KMS-11 (cell line): ENCODE measurements at regions not wholly inside any gene's neighbourhood (a gene's known extent, or its start where the extent isn't known, plus 50 kb on each side); places are given as distances from the start of the nearest gene placed in this dataset.

ENCODE experiments used
- H2AFZ ChIP-seq: fragments of 200-600 bp; sonication (generic); 2 replicates; pipeline ENCODE4 v1.6.1; 2016; ENCODE audit warnings: antibody characterized with exemption, mixed run types, low read depth
- H3K27ac ChIP-seq: fragments of 200-600 bp; sonication (generic); 2 replicates; pipeline ENCODE4 v1.6.1; 2016; ENCODE audit warnings: mild to moderate bottlenecking, mixed run types
- H3K27me3 ChIP-seq: fragments of 200-600 bp; sonication (generic); 2 replicates; pipeline ENCODE4 v1.6.1; 2017; ENCODE audit warnings: mild to moderate bottlenecking, low read depth, mixed run types, moderate library complexity; ENCODE audit not compliant: insufficient read depth
- H3K36me3 ChIP-seq: fragments of 200-600 bp; sonication (generic); 2 replicates; pipeline ENCODE4 v1.6.1; 2017; ENCODE audit warnings: mild to moderate bottlenecking, mixed run types; ENCODE audit not compliant: insufficient read depth
- H3K4me1 ChIP-seq: fragments of 200-600 bp; sonication (generic); 2 replicates; pipeline ENCODE4 v1.6.1; 2016; ENCODE audit warnings: mild to moderate bottlenecking, low read depth, mixed run types; ENCODE audit not compliant: poor library complexity, severe bottlenecking
- H3K4me2 ChIP-seq: fragments of 200-600 bp; sonication (generic); 2 replicates; pipeline ENCODE4 v1.7.0; 2016; ENCODE audit warnings: mild to moderate bottlenecking, mixed run types
- H3K4me3 ChIP-seq: fragments of 200-600 bp; sonication (generic); IDR thresholded peaks from 2 replicates; pipeline ENCODE4 v1.6.1; 2017; ENCODE audit warnings: low read depth, low read length, mixed read lengths; ENCODE audit not compliant: insufficient read depth
- H3K79me2 ChIP-seq: fragments of 200-600 bp; sonication (generic); 2 replicates; pipeline ENCODE4 v1.6.1; 2016; ENCODE audit warnings: low read depth, mixed run types; ENCODE audit not compliant: insufficient read depth
- H3K9ac ChIP-seq: fragments of 200-600 bp; sonication (generic); 2 replicates; pipeline ENCODE4 v1.6.1; 2016; ENCODE audit warnings: mild to moderate bottlenecking, mixed run types
- H4K20me1 ChIP-seq: fragments of 200-600 bp; sonication (generic); 2 replicates; pipeline ENCODE4 v1.6.1; 2016; ENCODE audit warnings: mild to moderate bottlenecking, mixed run types; ENCODE audit not compliant: insufficient read depth
- TF ChIP-seq, protein P1 (sequence below): fragments of 200-600 bp; sonication (generic); conservative IDR thresholded peaks from 2 replicates; pipeline ENCODE4 v1.6.1; 2017; ENCODE audit warnings: low read depth, mild to moderate bottlenecking, antibody characterized with exemption, low read length, moderate library complexity, mixed read lengths

DNA sequence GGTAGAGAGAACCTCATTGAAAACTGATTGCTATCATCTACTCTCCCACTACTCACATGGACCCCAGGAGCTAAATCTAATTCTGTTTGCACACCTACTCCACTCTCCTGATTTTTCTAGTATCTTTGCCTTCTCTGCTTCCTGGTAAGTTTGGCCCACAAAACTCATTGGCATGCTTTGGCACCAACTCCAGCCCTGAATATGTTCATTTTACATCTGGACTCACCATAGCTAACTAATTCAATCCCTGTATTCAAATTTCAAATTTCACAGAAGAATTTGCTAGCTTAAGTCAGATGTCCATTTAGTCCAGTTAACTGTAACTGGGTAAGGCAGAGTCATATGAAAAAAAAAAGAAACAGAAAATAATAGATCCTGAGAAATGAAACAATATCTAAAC lies 442.1 kb downstream of the SUCLG1 start:
- Histone ChIP-seq H3K27ac (no peak overlapping the region), H3K36me3 (no peaks in the 10 kb centered on the region), H3K4me3 (no peak overlapping the region), H3K4me1 (no peaks in the 10 kb centered on the region), H3K79me2 (no peaks in the 10 kb centered on the region), H3K27me3 (no peaks in the 10 kb centered on the region), H4K20me1 (no peaks in the 10 kb centered on the region), H3K4me2 (no peak overlapping the region), H3K9ac (no peak overlapping the region), H2AFZ (no peak overlapping the region)
- TF ChIP-seq, protein P1, sequence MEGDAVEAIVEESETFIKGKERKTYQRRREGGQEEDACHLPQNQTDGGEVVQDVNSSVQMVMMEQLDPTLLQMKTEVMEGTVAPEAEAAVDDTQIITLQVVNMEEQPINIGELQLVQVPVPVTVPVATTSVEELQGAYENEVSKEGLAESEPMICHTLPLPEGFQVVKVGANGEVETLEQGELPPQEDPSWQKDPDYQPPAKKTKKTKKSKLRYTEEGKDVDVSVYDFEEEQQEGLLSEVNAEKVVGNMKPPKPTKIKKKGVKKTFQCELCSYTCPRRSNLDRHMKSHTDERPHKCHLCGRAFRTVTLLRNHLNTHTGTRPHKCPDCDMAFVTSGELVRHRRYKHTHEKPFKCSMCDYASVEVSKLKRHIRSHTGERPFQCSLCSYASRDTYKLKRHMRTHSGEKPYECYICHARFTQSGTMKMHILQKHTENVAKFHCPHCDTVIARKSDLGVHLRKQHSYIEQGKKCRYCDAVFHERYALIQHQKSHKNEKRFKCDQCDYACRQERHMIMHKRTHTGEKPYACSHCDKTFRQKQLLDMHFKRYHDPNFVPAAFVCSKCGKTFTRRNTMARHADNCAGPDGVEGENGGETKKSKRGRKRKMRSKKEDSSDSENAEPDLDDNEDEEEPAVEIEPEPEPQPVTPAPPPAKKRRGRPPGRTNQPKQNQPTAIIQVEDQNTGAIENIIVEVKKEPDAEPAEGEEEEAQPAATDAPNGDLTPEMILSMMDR: no peak

- H3K4me3 ChIP-seq: no peak overlapping the region
- no peaks in the 10 kb centered on the region for H3K36me3 ChIP-seq
- TF ChIP-seq, protein P1: no peak
- H3K79me2 ChIP-seq: no peaks in the 10 kb centered on the region
- no peak overlapping the region for H3K9ac ChIP-seq
- H3K4me1 ChIP-seq: no peaks in the 10 kb centered on the region
- no peaks in the 10 kb centered on the region for H3K27me3 ChIP-seq
- H2AFZ ChIP-seq: no peak overlapping the region
- H3K27ac ChIP-seq: no peak overlapping the region
- no peaks in the 10 kb centered on the region for H4K20me1 ChIP-seq
- no peak overlapping the region for H3K4me2 ChIP-seq
Observed at GRCh38 chr2:84016183-84016582, 442.9 kb downstream of the SUCLG1 start.

- Histone ChIP-seq H3K4me2 (no peak overlapping the region), H2AFZ (no peak overlapping the region), H3K4me3 (no peak overlapping the region), H3K79me2 (no peaks in the 10 kb centered on the region), H3K9ac (no peak overlapping the region), H3K27me3 (no peaks in the 10 kb centered on the region), H3K27ac (no peak overlapping the region), H3K36me3 (no peaks in the 10 kb centered on the region), H4K20me1 (no peaks in the 10 kb centered on the region), H3K4me1 (no peaks in the 10 kb centered on the region)
- TF ChIP-seq, protein P1: no peak
Observed at GRCh38 chr2:83997889-83998288, 461.2 kb downstream of the SUCLG1 start.

GRCh38 chr2:83994633-83995179 lies 464.4 kb downstream of the SUCLG1 start:
- Histone ChIP-seq H3K36me3 (no peaks in the 10 kb centered on the region), H3K4me2 (no peak overlapping the region), H3K79me2 (no peaks in the 10 kb centered on the region), H4K20me1 (no peaks in the 10 kb centered on the region), H3K9ac (no peak overlapping the region), H3K27me3 (no peaks in the 10 kb centered on the region), H3K4me3 (no peak overlapping the region), H2AFZ (no peak overlapping the region), H3K27ac (no peak overlapping the region), H3K4me1 (no peaks in the 10 kb centered on the region)
- TF ChIP-seq, protein P1: no peak
